GM12892 (cell line): ENCODE measurements at regions not wholly inside any gene's neighbourhood (a gene's known extent, or its start where the extent isn't known, plus 50 kb on each side); places are given as distances from the start of the nearest gene placed in this dataset.

ENCODE experiments used
- POLR2A ChIP-seq: IDR thresholded peaks from 2 replicates; pipeline ENCODE4 v1.6.1; 2011; ENCODE audit warnings: low read depth, low read length, control low read depth
- POLR2AphosphoS5 ChIP-seq: IDR thresholded peaks from 2 replicates; pipeline ENCODE4 v1.6.1; 2011; ENCODE audit warnings: low read depth, low read length, control low read depth

GRCh38 chr6:163772701-163773100 lies 358.2 kb downstream of the QKI start:
- TF ChIP-seq POLR2A (no peak), POLR2AphosphoS5 (no peak)
